GM23338 (cell line): ENCODE measurements at regions not wholly inside any gene's neighbourhood (a gene's known extent, or its start where the extent isn't known, plus 50 kb on each side); places are given as distances from the start of the nearest gene placed in this dataset.

ENCODE experiments used
- ATAC-seq: fragments of 200-7000 bp; cut with Tn5 transposase; 3 replicates; pipeline ENCODE4 v1.9.1; 2020
- DNase-seq: peaks from one replicate; pipeline ENCODE4 v3.0.0-alpha.2; 2015; ENCODE audit warnings: low spot score
- H2AFZ ChIP-seq: fragments of 200-600 bp; sonication (generic); 2 replicates; pipeline ENCODE4 v1.8.0; 2016; ENCODE audit warnings: antibody characterized with exemption, mild to moderate bottlenecking, moderate library complexity
- H3F3A ChIP-seq: fragments of 200-600 bp; sonication (generic); replicated peaks from 2 replicates; pipeline ENCODE4 v1.8.0; 2017; ENCODE audit warnings: antibody characterized with exemption, mixed run types, low read depth
- H3K27ac ChIP-seq: fragments of 200-600 bp; sonication (generic); 2 replicates; pipeline ENCODE4 v1.6.1; 2016; ENCODE audit warnings: low read depth
- H3K27me3 ChIP-seq: fragments of 200-600 bp; sonication (generic); 2 replicates; pipeline ENCODE4 v1.8.0; 2016; ENCODE audit warnings: mild to moderate bottlenecking, mixed run types, moderate library complexity; ENCODE audit not compliant: insufficient read depth
- H3K36me3 ChIP-seq: fragments of 200-600 bp; sonication (generic); 2 replicates; pipeline ENCODE4 v1.8.0; 2016; ENCODE audit warnings: mild to moderate bottlenecking; ENCODE audit not compliant: insufficient read depth
- H3K4me1 ChIP-seq: fragments of 200-600 bp; sonication (generic); 2 replicates; pipeline ENCODE4 v1.8.0; 2016; ENCODE audit warnings: mild to moderate bottlenecking, moderate library complexity; ENCODE audit not compliant: insufficient read depth
- H3K4me2 ChIP-seq: fragments of 200-600 bp; sonication (generic); 2 replicates; pipeline ENCODE4 v1.7.1; 2017; ENCODE audit warnings: mixed run types
- H3K4me3 ChIP-seq: fragments of 200-600 bp; sonication (generic); 2 replicates; pipeline ENCODE4 v1.6.1; 2016; ENCODE audit warnings: mixed run types
- H3K79me2 ChIP-seq: fragments of 200-600 bp; sonication (generic); replicated peaks from 2 replicates; pipeline ENCODE4 v1.8.0; 2017; ENCODE audit warnings: mild to moderate bottlenecking; ENCODE audit not compliant: insufficient read depth
- H3K9me2 ChIP-seq: fragments of 200-600 bp; sonication (generic); 2 replicates; pipeline ENCODE4 v1.8.0; 2017; ENCODE audit not compliant: insufficient read depth
- H4K20me1 ChIP-seq: fragments of 200-600 bp; sonication (generic); replicated peaks from 2 replicates; pipeline ENCODE4 v1.8.0; 2017; ENCODE audit warnings: mild to moderate bottlenecking; ENCODE audit not compliant: insufficient read depth
- H3K27ac Mint-ChIP-seq: 2 replicates; pipeline ENCODE4 v1.8.0; 2020; ENCODE audit warnings: inconsistent platforms, mild to moderate bottlenecking, moderate library complexity, mixed read lengths
- H3K27me3 Mint-ChIP-seq: 3 replicates; pipeline ENCODE4 v1.8.0; 2022; ENCODE audit warnings: low read depth, mild to moderate bottlenecking, moderate library complexity, mixed read lengths, inconsistent platforms; ENCODE audit not compliant: insufficient read depth, poor library complexity
- H3K36me3 Mint-ChIP-seq: 3 replicates; pipeline ENCODE4 v1.8.0; 2021; ENCODE audit warnings: low read depth, mild to moderate bottlenecking, inconsistent platforms, moderate library complexity, mixed read lengths
- H3K4me1 Mint-ChIP-seq: 3 replicates; pipeline ENCODE4 v1.8.0; 2020; ENCODE audit warnings: mild to moderate bottlenecking, inconsistent platforms, mixed read lengths
- H3K4me3 Mint-ChIP-seq: 3 replicates; pipeline ENCODE4 v1.8.0; 2021; ENCODE audit warnings: moderate library complexity, mild to moderate bottlenecking, inconsistent platforms, mixed read lengths
- H3K9me3 Mint-ChIP-seq: 3 replicates; pipeline ENCODE4 v1.8.0; 2020; ENCODE audit warnings: moderate library complexity, mild to moderate bottlenecking, inconsistent platforms, mixed read lengths
- EZH2 ChIP-seq: fragments of 200-600 bp; sonication (generic); IDR thresholded peaks from one replicate; pipeline ENCODE4 v1.8.0; 2017; ENCODE audit warnings: antibody characterized with exemption, mild to moderate bottlenecking, low read depth; ENCODE audit not compliant: unreplicated experiment
- EZH2phosphoT487 ChIP-seq: fragments of 200-600 bp; sonication (generic); IDR thresholded peaks from one replicate; pipeline ENCODE4 v1.8.1; 2018; ENCODE audit warnings: antibody characterized with exemption; ENCODE audit not compliant: unreplicated experiment
- JUNB ChIP-seq: IDR thresholded peaks from one replicate; pipeline ENCODE4 v1.6.1; 2016; ENCODE audit warnings: antibody characterized with exemption; ENCODE audit not compliant: unreplicated experiment
- POLR2AphosphoS5 ChIP-seq: IDR thresholded peaks from 2 replicates; pipeline ENCODE4 v1.6.1; 2016; ENCODE audit warnings: antibody characterized with exemption, low read depth
- ZNF114 ChIP-seq: fragments of 250-450 bp; sonication (Bioruptor Pico); IDR thresholded peaks from 2 replicates; pipeline ENCODE4 v1.5.0; 2020; ENCODE audit warnings: mild to moderate bottlenecking, moderate library complexity
- TF ChIP-seq, protein P1 (sequence below): fragments of 250-450 bp; sonication (Bioruptor Pico); IDR thresholded peaks from 2 replicates; pipeline ENCODE4 v1.5.0; 2020; ENCODE audit warnings: mild to moderate bottlenecking, moderate library complexity
- TF ChIP-seq, protein P2 (sequence below): IDR thresholded peaks from 2 replicates; pipeline ENCODE4 v1.6.1; 2016; ENCODE audit warnings: antibody characterized with exemption
- TF ChIP-seq, protein P3 (sequence below): IDR thresholded peaks from one replicate; pipeline ENCODE4 v1.6.1; 2018; ENCODE audit warnings: antibody characterized with exemption; ENCODE audit not compliant: unreplicated experiment

DNA sequence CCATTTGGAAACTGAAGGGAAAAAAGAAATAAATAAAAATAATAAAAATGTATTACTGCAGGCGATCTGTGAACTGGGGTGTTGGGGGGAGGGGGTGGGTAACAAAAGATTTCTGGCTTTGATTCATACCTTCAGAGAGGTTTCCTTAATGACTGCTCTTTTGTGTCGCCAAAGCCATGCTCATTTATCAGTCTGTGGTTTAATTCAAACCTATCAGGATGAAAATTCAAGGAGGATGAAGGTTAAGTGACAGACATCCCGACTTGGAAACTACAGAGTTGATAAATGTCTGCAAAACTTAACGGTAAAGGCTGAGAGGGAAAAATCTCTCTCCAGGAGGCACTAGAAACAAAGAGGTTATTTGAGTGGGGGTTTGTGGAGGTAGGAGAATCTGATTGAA, 278.2 kb downstream of the PSAT1 start:
- H3K27ac Mint-ChIP-seq = no peak overlapping the region
- Histone ChIP-seq H3K36me3 (no peaks in the 10 kb centered on the region), H3K4me3 (no peak overlapping the region), H4K20me1 (no peaks in the 10 kb centered on the region), H2AFZ (no peak overlapping the region), H3K27ac (no peak overlapping the region), H3K4me2 (peak overlapping the region; percentile 56; the same call in 1 of the 2 replicates), H3F3A (no peaks in the 10 kb centered on the region), H3K79me2 (no peaks in the 10 kb centered on the region), H3K27me3 (no peaks in the 10 kb centered on the region), H3K4me1 (peaks cover 32% of the 10 kb centered on the region), H3K9me2 (no peaks in the 10 kb centered on the region)
- no peak overlapping the region for H3K4me3 Mint-ChIP-seq
- TF ChIP-seq POLR2AphosphoS5 (no peak), JUNB (no peak), EZH2phosphoT487 (no peak), EZH2 (no peak), ZNF114 (CRISPR knock-in tag) (no peak)
- TF ChIP-seq, protein P1, sequence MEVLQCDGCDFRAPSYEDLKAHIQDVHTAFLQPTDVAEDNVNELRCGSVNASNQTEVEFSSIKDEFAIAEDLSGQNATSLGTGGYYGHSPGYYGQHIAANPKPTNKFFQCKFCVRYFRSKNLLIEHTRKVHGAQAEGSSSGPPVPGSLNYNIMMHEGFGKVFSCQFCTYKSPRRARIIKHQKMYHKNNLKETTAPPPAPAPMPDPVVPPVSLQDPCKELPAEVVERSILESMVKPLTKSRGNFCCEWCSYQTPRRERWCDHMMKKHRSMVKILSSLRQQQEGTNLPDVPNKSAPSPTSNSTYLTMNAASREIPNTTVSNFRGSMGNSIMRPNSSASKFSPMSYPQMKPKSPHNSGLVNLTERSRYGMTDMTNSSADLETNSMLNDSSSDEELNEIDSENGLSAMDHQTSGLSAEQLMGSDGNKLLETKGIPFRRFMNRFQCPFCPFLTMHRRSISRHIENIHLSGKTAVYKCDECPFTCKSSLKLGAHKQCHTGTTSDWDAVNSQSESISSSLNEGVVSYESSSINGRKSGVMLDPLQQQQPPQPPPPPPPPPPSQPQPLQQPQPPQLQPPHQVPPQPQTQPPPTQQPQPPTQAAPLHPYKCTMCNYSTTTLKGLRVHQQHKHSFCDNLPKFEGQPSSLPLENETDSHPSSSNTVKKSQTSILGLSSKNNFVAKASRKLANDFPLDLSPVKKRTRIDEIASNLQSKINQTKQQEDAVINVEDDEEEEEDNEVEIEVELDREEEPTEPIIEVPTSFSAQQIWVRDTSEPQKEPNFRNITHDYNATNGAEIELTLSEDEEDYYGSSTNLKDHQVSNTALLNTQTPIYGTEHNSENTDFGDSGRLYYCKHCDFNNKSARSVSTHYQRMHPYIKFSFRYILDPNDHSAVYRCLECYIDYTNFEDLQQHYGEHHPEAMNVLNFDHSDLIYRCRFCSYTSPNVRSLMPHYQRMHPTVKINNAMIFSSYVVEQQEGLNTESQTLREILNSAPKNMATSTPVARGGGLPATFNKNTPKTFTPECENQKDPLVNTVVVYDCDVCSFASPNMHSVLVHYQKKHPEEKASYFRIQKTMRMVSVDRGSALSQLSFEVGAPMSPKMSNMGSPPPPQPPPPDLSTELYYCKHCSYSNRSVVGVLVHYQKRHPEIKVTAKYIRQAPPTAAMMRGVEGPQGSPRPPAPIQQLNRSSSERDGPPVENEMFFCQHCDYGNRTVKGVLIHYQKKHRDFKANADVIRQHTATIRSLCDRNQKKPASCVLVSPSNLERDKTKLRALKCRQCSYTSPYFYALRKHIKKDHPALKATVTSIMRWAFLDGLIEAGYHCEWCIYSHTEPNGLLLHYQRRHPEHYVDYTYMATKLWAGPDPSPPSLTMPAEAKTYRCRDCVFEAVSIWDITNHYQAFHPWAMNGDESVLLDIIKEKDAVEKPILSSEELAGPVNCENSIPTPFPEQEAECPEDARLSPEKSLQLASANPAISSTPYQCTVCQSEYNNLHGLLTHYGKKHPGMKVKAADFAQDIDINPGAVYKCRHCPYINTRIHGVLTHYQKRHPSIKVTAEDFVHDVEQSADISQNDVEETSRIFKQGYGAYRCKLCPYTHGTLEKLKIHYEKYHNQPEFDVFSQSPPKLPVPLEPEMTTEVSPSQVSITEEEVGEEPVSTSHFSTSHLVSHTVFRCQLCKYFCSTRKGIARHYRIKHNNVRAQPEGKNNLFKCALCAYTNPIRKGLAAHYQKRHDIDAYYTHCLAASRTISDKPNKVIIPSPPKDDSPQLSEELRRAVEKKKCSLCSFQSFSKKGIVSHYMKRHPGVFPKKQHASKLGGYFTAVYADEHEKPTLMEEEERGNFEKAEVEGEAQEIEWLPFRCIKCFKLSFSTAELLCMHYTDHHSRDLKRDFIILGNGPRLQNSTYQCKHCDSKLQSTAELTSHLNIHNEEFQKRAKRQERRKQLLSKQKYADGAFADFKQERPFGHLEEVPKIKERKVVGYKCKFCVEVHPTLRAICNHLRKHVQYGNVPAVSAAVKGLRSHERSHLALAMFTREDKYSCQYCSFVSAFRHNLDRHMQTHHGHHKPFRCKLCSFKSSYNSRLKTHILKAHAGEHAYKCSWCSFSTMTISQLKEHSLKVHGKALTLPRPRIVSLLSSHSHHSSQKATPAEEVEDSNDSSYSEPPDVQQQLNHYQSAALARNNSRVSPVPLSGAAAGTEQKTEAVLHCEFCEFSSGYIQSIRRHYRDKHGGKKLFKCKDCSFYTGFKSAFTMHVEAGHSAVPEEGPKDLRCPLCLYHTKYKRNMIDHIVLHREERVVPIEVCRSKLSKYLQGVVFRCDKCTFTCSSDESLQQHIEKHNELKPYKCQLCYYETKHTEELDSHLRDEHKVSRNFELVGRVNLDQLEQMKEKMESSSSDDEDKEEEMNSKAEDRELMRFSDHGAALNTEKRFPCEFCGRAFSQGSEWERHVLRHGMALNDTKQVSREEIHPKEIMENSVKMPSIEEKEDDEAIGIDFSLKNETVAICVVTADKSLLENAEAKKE (CRISPR knock-in tag) = no peak
- TF ChIP-seq, protein P2, sequence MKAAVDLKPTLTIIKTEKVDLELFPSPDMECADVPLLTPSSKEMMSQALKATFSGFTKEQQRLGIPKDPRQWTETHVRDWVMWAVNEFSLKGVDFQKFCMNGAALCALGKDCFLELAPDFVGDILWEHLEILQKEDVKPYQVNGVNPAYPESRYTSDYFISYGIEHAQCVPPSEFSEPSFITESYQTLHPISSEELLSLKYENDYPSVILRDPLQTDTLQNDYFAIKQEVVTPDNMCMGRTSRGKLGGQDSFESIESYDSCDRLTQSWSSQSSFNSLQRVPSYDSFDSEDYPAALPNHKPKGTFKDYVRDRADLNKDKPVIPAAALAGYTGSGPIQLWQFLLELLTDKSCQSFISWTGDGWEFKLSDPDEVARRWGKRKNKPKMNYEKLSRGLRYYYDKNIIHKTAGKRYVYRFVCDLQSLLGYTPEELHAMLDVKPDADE = no peak
- TF ChIP-seq, protein P3, sequence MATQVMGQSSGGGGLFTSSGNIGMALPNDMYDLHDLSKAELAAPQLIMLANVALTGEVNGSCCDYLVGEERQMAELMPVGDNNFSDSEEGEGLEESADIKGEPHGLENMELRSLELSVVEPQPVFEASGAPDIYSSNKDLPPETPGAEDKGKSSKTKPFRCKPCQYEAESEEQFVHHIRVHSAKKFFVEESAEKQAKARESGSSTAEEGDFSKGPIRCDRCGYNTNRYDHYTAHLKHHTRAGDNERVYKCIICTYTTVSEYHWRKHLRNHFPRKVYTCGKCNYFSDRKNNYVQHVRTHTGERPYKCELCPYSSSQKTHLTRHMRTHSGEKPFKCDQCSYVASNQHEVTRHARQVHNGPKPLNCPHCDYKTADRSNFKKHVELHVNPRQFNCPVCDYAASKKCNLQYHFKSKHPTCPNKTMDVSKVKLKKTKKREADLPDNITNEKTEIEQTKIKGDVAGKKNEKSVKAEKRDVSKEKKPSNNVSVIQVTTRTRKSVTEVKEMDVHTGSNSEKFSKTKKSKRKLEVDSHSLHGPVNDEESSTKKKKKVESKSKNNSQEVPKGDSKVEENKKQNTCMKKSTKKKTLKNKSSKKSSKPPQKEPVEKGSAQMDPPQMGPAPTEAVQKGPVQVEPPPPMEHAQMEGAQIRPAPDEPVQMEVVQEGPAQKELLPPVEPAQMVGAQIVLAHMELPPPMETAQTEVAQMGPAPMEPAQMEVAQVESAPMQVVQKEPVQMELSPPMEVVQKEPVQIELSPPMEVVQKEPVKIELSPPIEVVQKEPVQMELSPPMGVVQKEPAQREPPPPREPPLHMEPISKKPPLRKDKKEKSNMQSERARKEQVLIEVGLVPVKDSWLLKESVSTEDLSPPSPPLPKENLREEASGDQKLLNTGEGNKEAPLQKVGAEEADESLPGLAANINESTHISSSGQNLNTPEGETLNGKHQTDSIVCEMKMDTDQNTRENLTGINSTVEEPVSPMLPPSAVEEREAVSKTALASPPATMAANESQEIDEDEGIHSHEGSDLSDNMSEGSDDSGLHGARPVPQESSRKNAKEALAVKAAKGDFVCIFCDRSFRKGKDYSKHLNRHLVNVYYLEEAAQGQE = no peak
- DNase-seq (no peak), ATAC-seq (no peak)
- peaks cover 39% of the 10 kb centered on the region for H3K4me1 Mint-ChIP-seq
- peaks cover 7% of the 10 kb centered on the region for H3K27me3 Mint-ChIP-seq
- no peaks in the 10 kb centered on the region for H3K36me3 Mint-ChIP-seq
- no peaks in the 10 kb centered on the region for H3K9me3 Mint-ChIP-seq
